ENCODE measurements at regions not wholly inside any gene's neighbourhood (a gene's known extent, or its start where the extent isn't known, plus 50 kb on each side); places are given as distances from the start of the nearest gene placed in this dataset.

DNA sequence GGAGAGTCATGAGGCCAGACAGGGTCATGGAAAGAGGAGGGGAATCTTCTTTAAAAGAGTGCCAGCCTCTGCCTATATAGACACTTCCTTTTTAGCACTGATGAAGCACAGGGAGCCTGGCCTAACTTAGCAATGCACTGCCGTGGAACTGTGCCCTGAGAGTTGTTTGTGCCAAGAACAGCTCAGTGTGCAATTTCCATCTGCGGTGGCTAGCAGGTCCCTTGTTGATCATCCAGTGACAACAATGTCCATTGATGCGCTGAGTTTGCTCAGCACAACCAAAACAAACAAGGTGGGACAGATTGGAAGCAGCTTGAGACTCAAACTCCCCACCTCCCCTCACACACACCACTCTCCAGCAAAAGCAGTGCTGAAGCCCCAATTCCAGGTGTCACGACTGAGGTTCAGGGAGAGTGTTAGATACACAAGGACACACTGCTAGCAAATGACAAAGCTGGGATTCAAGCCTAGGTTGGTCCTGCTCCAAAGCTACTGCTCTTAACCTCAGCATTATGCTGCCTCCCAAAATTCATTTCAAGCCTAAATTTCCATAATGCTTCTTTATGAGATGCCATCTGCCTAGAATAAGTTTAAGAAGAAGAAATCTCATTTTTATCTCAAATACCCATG lies 316.6 kb upstream of the UBE2E2 start:
- no peak for TF ChIP-seq FOXP2 (optimal IDR thresholded peaks at IDR 0.05; ENCODE audit: control extremely low read depth, extremely low read length, insufficient read depth)
- TF ChIP-seq POLR2AphosphoS5 (IDR thresholded peaks at IDR 0.05; ENCODE audit: borderline replicate concordance, low read depth, low read length) = no peak
- no peak for TF ChIP-seq EZH2 (IDR thresholded peaks at IDR 0.05)
- H3K9me3 ChIP-seq (ENCODE audit: low read depth, low read length) = no peaks in the 10 kb centered on the region
- no peak overlapping the region for H3K9ac ChIP-seq (ENCODE audit: insufficient read length)
- no peak overlapping the region for H3K27ac ChIP-seq
- H3K4me3 ChIP-seq = no peak overlapping the region
- DNase-seq (ENCODE audit: low read depth, low spot score) = no peak
- H3K36me3 ChIP-seq (ENCODE audit: insufficient read depth, low read length) = no peaks in the 10 kb centered on the region

DNA sequence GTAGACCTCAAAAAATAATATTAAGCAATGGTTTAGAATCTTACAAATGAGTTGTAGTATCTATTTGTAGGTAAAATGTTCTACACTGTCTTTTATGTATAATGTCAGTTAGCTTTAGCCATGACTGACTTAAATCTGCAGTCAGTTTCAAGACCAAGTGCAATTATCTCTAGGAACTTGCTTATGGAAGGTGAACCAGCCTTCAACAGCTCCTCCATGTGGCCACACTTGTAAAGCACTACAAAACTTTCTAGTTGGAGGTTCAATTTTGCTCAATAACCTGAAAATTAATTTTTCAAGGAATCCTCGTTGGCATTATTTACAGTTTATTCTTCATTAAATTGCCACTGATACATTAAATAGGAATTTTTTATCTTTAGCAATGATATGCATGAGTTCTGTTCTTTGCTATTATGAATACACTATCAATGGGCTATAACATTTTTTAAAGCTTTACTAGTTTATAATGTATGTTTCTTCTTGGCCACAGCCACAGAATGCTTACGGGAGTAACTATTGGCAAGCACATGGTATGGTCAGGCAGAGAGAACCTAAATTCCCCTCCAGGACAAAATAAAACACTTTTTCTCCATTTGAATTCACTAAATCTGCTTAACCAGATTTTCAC lies 315.3 kb upstream of the UBE2E2 start:
- H3K9me3 ChIP-seq (ENCODE audit: low read depth, low read length) = no peaks in the 10 kb centered on the region
- DNase-seq (ENCODE audit: low read depth, low spot score) = peak; percentile 3
- TF ChIP-seq EZH2 (IDR thresholded peaks at IDR 0.05) (no peak), POLR2AphosphoS5 (IDR thresholded peaks at IDR 0.05; ENCODE audit: borderline replicate concordance, low read depth, low read length) (no peak), FOXP2 (optimal IDR thresholded peaks at IDR 0.05; ENCODE audit: control extremely low read depth, extremely low read length, insufficient read depth) (no peak)
- H3K4me3 ChIP-seq = no peak overlapping the region
- H3K36me3 ChIP-seq (ENCODE audit: insufficient read depth, low read length) = no peaks in the 10 kb centered on the region
- no peak overlapping the region for H3K27ac ChIP-seq
- no peak overlapping the region for H3K9ac ChIP-seq (ENCODE audit: insufficient read length)

DNA sequence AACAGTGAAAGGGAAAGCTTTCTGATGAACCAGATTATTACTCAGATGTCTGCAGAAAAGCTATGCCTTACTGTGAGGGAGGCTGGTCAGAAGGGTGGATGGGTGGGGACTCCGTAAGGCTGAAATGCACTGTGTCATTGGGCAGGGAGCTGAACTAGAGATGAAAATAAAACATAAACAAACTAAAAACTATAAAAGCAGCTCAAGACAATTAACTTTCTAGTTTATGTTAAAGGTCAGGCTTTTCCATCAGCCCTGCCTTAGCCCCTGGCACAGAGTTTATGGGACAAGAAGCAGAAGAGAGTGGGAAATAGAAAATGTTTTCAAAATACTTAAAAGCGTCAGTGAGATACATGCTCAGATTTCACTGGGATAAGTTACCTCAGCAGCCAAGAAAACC lies 310.0 kb upstream of the UBE2E2 start:
- DNase-seq (ENCODE audit: low read depth, low spot score) = no peak
- Histone ChIP-seq H3K9me3 (ENCODE audit: low read depth, low read length) (no peaks in the 10 kb centered on the region), H3K9ac (ENCODE audit: insufficient read length) (no peak overlapping the region), H3K27ac (no peak overlapping the region), H3K36me3 (ENCODE audit: insufficient read depth, low read length) (no peaks in the 10 kb centered on the region), H3K4me3 (no peak overlapping the region)
- no peak for TF ChIP-seq POLR2AphosphoS5 (IDR thresholded peaks at IDR 0.05; ENCODE audit: borderline replicate concordance, low read depth, low read length)
- TF ChIP-seq EZH2 (IDR thresholded peaks at IDR 0.05) = no peak
- no peak for TF ChIP-seq FOXP2 (optimal IDR thresholded peaks at IDR 0.05; ENCODE audit: control extremely low read depth, extremely low read length, insufficient read depth)

DNA sequence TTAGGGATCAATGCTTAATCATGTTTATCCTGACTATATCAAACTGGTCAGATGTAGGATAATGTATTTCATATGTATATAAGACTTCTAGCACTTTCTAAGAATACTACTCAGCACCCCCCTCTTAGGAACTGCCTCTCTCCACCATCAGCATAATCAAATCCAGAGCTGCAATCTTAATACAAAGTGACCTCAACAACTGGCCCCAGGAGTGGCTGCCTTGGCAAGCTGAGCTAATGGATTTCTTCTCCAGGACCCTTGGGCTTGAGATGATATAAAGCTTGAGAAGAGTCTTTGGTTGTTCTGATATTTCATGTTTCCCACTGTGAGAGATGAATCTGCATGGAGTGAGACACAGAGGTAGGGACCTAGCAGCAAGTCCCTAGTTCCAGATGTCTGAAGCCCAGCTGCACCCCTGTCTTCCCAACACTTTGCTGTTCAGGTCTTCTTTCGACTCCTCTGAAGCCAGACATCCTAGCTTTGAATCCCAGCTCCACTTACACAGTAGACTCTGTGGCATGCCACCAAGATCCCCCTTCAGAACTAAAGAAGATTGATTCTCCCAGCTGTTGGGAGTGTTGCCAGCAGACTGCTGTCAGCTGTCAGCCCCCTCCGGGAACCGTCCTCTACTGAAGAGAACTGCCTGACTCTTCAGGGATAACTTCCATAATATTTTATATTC lies 309.3 kb upstream of the UBE2E2 start:
- no peak overlapping the region for H3K27ac ChIP-seq
- H3K9ac ChIP-seq (ENCODE audit: insufficient read length) = no peak overlapping the region
- TF ChIP-seq FOXP2 (optimal IDR thresholded peaks at IDR 0.05; ENCODE audit: control extremely low read depth, extremely low read length, insufficient read depth) (no peak), EZH2 (IDR thresholded peaks at IDR 0.05) (no peak), POLR2AphosphoS5 (IDR thresholded peaks at IDR 0.05; ENCODE audit: borderline replicate concordance, low read depth, low read length) (no peak)
- no peaks in the 10 kb centered on the region for H3K9me3 ChIP-seq (ENCODE audit: low read depth, low read length)
- DNase-seq (ENCODE audit: low read depth, low spot score) = no peak
- no peaks in the 10 kb centered on the region for H3K36me3 ChIP-seq (ENCODE audit: insufficient read depth, low read length)
- no peak overlapping the region for H3K4me3 ChIP-seq

DNA sequence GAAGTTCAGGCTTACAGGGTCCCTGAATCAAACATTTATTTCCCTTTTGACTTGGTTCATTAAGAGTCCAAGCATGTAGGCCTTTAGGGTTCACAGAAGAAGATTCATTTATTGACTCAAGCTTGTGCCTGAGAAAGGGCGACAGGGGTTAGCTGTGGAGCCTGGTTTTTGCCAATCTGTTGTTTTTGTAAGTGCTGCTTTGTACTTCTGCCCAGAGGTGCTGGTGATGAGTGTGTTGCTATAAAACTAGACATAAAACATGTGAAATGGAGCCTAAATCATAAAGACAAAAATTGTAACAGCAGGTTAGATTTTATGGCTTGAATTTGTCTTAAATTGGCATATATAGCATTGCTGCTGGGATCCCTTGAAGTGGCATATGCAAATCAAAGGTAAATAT lies 308.3 kb upstream of the UBE2E2 start:
- Histone ChIP-seq H3K4me3 (no peak overlapping the region), H3K9me3 (ENCODE audit: low read depth, low read length) (no peaks in the 10 kb centered on the region), H3K27ac (no peak overlapping the region), H3K36me3 (ENCODE audit: insufficient read depth, low read length) (no peaks in the 10 kb centered on the region), H3K9ac (ENCODE audit: insufficient read length) (no peak overlapping the region)
- TF ChIP-seq EZH2 (IDR thresholded peaks at IDR 0.05) (no peak), FOXP2 (optimal IDR thresholded peaks at IDR 0.05; ENCODE audit: control extremely low read depth, extremely low read length, insufficient read depth) (no peak), POLR2AphosphoS5 (IDR thresholded peaks at IDR 0.05; ENCODE audit: borderline replicate concordance, low read depth, low read length) (no peak)
- DNase-seq (ENCODE audit: low read depth, low spot score) = no peak

DNA sequence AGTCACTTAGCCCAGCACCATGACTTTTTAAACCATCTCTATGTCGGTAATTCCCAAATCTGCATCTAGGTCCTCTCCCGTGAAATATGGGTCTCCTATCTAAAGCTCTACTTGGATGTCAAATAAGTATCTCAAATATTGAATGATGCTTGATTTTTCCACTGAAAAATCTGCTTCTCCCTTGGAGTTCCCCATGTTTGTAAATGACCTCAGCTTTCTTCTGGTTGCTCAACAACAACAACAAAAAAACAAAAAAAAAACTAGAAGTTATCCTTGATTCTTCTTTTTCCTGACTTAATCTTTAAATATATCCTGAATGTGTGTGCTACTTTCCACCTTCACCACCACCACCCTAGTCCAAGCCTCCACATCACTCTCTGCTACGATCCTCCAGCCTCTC lies 307.5 kb upstream of the UBE2E2 start:
- Histone ChIP-seq H3K27ac (no peak overlapping the region), H3K9ac (ENCODE audit: insufficient read length) (no peak overlapping the region), H3K9me3 (ENCODE audit: low read depth, low read length) (no peaks in the 10 kb centered on the region), H3K36me3 (ENCODE audit: insufficient read depth, low read length) (no peaks in the 10 kb centered on the region), H3K4me3 (no peak overlapping the region)
- no peak for TF ChIP-seq POLR2AphosphoS5 (IDR thresholded peaks at IDR 0.05; ENCODE audit: borderline replicate concordance, low read depth, low read length)
- TF ChIP-seq EZH2 (IDR thresholded peaks at IDR 0.05) = no peak
- TF ChIP-seq FOXP2 (optimal IDR thresholded peaks at IDR 0.05; ENCODE audit: control extremely low read depth, extremely low read length, insufficient read depth) = no peak
- no peak for DNase-seq (ENCODE audit: low read depth, low spot score)

DNA sequence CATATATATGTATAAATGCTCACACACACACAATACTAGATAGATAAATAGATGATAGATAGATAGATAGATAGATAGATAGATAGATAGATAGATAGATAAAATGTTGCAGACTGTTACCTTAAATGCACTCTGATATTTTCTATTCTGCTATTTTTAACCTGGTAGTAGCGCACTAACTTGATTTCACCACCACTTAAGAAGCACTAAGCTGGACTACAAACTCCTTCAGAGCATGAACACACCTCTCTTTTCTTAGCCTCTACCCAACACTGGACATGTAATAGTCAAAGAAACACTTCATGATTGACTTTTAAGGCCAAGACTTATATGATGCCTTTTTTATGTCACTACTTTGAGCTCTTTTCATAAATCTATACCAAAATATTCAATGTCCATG lies 304.6 kb upstream of the UBE2E2 start:
- Histone ChIP-seq H3K36me3 (ENCODE audit: insufficient read depth, low read length) (no peaks in the 10 kb centered on the region), H3K27ac (no peak overlapping the region), H3K4me3 (no peak overlapping the region), H3K9me3 (ENCODE audit: low read depth, low read length) (no peaks in the 10 kb centered on the region), H3K9ac (ENCODE audit: insufficient read length) (no peak overlapping the region)
- TF ChIP-seq EZH2 (IDR thresholded peaks at IDR 0.05) = no peak
- no peak for TF ChIP-seq FOXP2 (optimal IDR thresholded peaks at IDR 0.05; ENCODE audit: control extremely low read depth, extremely low read length, insufficient read depth)
- no peak for TF ChIP-seq POLR2AphosphoS5 (IDR thresholded peaks at IDR 0.05; ENCODE audit: borderline replicate concordance, low read depth, low read length)
- DNase-seq (ENCODE audit: low read depth, low spot score) = no peak

DNA sequence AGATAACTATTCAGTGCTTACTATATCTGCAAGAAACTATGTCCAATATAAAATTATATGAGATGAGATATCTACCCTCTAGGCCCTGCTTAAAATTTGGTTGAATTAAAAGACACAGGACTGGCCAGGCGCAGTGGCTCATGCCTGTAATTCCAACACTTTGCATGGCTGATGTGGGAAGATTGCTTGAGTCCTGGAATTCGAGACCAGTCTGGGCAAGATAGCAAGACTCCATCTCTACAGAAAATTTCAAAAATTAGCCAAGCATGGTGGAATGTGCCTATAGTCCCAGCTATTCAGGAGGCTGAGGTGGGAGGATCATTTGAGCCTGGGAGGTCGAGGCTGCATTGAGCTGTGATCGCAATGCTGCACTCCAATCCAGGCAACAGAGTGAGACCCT lies 303.7 kb upstream of the UBE2E2 start:
- no peak overlapping the region for H3K4me3 ChIP-seq
- H3K9me3 ChIP-seq (ENCODE audit: low read depth, low read length) = no peaks in the 10 kb centered on the region
- DNase-seq (ENCODE audit: low read depth, low spot score) = no peak
- TF ChIP-seq FOXP2 (optimal IDR thresholded peaks at IDR 0.05; ENCODE audit: control extremely low read depth, extremely low read length, insufficient read depth) = no peak
- no peak for TF ChIP-seq POLR2AphosphoS5 (IDR thresholded peaks at IDR 0.05; ENCODE audit: borderline replicate concordance, low read depth, low read length)
- TF ChIP-seq EZH2 (IDR thresholded peaks at IDR 0.05) = no peak
- no peaks in the 10 kb centered on the region for H3K36me3 ChIP-seq (ENCODE audit: insufficient read depth, low read length)
- no peak overlapping the region for H3K27ac ChIP-seq
- H3K9ac ChIP-seq (ENCODE audit: insufficient read length) = no peak overlapping the region

All from SK-N-MC (cell line).